Glutamatergic neuron (in vitro differentiated cells): ENCODE measurements at regions not wholly inside any gene's neighbourhood (a gene's known extent, or its start where the extent isn't known, plus 50 kb on each side); places are given as distances from the start of the nearest gene placed in this dataset.
A peak's percentile ranks its signal among the peaks of the same experiment; 100 is the strongest.

Source experiments
- DNase-seq: peaks from one replicate; pipeline ENCODE4 v3.0.0; 2022
- H3K27ac Mint-ChIP-seq: one replicate; pipeline ENCODE4 v1.8.0; 2020; ENCODE audit warnings: mild to moderate bottlenecking, mixed read lengths, inconsistent platforms; ENCODE audit not compliant: unreplicated experiment
- H3K27me3 Mint-ChIP-seq: one replicate; pipeline ENCODE4 v1.8.0; 2020; ENCODE audit warnings: mild to moderate bottlenecking, moderate library complexity, mixed read lengths, inconsistent platforms; ENCODE audit not compliant: unreplicated experiment
- H3K36me3 Mint-ChIP-seq: one replicate; pipeline ENCODE4 v1.8.0; 2020; ENCODE audit warnings: mild to moderate bottlenecking, mixed read lengths, inconsistent platforms; ENCODE audit not compliant: unreplicated experiment
- H3K4me1 Mint-ChIP-seq: one replicate; pipeline ENCODE4 v1.8.0; 2020; ENCODE audit warnings: mild to moderate bottlenecking, low read depth, mixed read lengths, inconsistent platforms; ENCODE audit not compliant: unreplicated experiment
- H3K4me3 Mint-ChIP-seq: one replicate; pipeline ENCODE4 v1.8.0; 2020; ENCODE audit warnings: mild to moderate bottlenecking, mixed read lengths, inconsistent platforms; ENCODE audit not compliant: unreplicated experiment
- H3K9me3 Mint-ChIP-seq: one replicate; pipeline ENCODE4 v1.8.0; 2020; ENCODE audit warnings: mild to moderate bottlenecking, moderate library complexity, mixed read lengths, inconsistent platforms; ENCODE audit not compliant: unreplicated experiment
- CTCF ChIP-seq: fragments of 200-600 bp; sonication (generic); IDR thresholded peaks from one replicate; pipeline ENCODE4 v1.5.0; 2021; ENCODE audit not compliant: partially characterized antibody, unreplicated experiment

GRCh38 chr18:38007026-38007425, 441.4 kb upstream of the CELF4 start:
- Mint-ChIP-seq H3K36me3 (no peaks in the 10 kb centered on the region), H3K27ac (no peak overlapping the region), H3K4me3 (no peak overlapping the region), H3K27me3 (no peaks in the 10 kb centered on the region), H3K9me3 (peaks cover 2% of the 10 kb centered on the region), H3K4me1 (no peaks in the 10 kb centered on the region)
- no peak for DNase-seq
- TF ChIP-seq CTCF, result no peak

DNA sequence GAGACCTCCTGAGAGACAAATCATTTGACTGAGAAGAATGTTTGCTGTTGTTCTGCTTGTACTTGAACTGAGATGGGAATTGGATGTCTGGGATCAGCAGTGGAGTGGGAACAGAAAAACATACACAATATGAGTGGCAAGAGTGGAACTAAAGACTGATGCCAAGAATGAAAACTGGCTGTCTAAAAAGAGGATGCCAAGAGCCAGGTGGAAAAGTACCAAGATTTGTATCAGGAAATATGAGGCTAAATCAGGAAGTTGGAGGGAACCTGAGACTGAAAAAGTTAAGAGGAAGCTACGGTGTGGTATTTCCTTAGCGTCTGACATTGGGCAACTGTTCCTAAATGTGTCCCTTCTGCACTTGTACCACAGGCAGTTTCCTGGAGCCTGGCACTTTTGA, 440.9 kb upstream of the CELF4 start:
- H3K4me1 Mint-ChIP-seq, result no peaks in the 10 kb centered on the region
- no peak for TF ChIP-seq CTCF
- DNase-seq, result no peak
- no peak overlapping the region for H3K27ac Mint-ChIP-seq
- peaks cover 2% of the 10 kb centered on the region for H3K9me3 Mint-ChIP-seq
- H3K27me3 Mint-ChIP-seq, result no peaks in the 10 kb centered on the region
- no peak overlapping the region for H3K4me3 Mint-ChIP-seq
- no peaks in the 10 kb centered on the region for H3K36me3 Mint-ChIP-seq

GRCh38 chr18:37997695-37998094, 432.1 kb upstream of the CELF4 start:
- Mint-ChIP-seq H3K27ac (no peak overlapping the region), H3K4me3 (no peak overlapping the region), H3K36me3 (no peaks in the 10 kb centered on the region), H3K27me3 (no peaks in the 10 kb centered on the region), H3K9me3 (no peaks in the 10 kb centered on the region), H3K4me1 (peaks cover 12% of the 10 kb centered on the region)
- TF ChIP-seq CTCF, result no peak
- DNase-seq, result no peak

GRCh38 chr18:37987901-37988300, 422.3 kb upstream of the CELF4 start:
- Mint-ChIP-seq H3K4me3 (peak overlapping the region; percentile 69), H3K36me3 (no peaks in the 10 kb centered on the region), H3K27ac (peak overlapping the region; percentile 93), H3K4me1 (peaks cover 50% of the 10 kb centered on the region), H3K27me3 (peaks cover 3% of the 10 kb centered on the region), H3K9me3 (peaks cover 7% of the 10 kb centered on the region)
- DNase-seq, result peak; percentile 27
- no peak for TF ChIP-seq CTCF

DNA sequence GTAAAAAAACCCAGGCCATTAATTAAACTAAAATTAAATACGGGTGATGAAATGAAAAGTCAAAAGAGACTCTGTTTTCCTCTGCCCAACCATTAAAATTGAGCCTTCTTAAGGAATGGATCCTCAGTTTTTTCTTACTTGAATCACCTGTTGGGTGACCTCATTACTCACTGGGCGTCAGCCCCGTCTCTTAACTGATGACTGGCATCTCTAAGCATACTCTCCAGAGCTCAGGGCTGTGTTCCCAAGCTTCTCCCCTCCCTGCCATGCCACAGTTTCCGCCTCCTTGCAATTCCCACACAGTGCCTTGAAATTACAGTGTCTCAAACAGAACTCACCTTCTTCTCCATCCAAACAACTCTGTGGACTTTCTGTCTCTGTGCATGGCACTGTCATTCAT, 421.1 kb upstream of the CELF4 start:
- Mint-ChIP-seq H3K9me3 (peaks cover 7% of the 10 kb centered on the region), H3K36me3 (no peaks in the 10 kb centered on the region), H3K4me1 (peaks cover 51% of the 10 kb centered on the region), H3K27ac (no peak overlapping the region), H3K4me3 (no peak overlapping the region), H3K27me3 (peaks cover 3% of the 10 kb centered on the region)
- DNase-seq, result no peak
- no peak for TF ChIP-seq CTCF
